ENCODE measurements at regions not wholly inside any gene's neighbourhood (a gene's known extent, or its start where the extent isn't known, plus 50 kb on each side); places are given as distances from the start of the nearest gene placed in this dataset.

DNA sequence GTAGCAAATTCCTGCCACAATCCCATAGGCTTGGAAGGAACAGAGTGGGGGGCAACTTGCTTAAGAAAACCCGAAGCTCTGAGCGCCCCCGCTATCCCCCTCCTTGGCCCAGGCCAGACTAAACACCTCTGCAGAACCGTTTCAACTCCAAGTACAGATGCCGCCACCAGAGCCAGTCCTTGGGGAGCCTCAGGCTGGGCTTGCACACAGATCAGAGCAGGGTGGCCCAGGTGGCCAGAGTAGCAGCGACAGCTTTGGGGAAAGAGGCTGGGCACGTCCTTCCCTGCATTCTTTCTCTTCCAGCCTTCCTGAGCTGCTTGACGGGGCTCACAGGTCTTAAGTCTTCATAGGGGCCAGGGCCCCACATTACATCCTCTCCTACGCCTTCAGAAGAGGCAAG, 181.6 kb upstream of the ZC3H12A start:
- no peaks in the 10 kb centered on the region for H4K20me1 ChIP-seq (ENCODE audit: insufficient read depth)
- H3F3A ChIP-seq (replicated peaks; ENCODE audit: insufficient read depth): no peaks in the 10 kb centered on the region
- no peak overlapping the region for H3K4me3 ChIP-seq (ENCODE audit: low read depth in 2 of 2, low read length in 1 of 2)
- H3K9me3 ChIP-seq: no peaks in the 10 kb centered on the region
- no peaks in the 10 kb centered on the region for H3K79me2 ChIP-seq (ENCODE audit: insufficient read depth)
- ChIA-PET CTCF (no interaction called here), POLR2A (no interaction called here)
- H2AFZ ChIP-seq (ENCODE audit: low read depth): no peak overlapping the region
- H3K4me2 ChIP-seq: no peak overlapping the region
- H3K27ac ChIP-seq (ENCODE audit: low read depth in 2 of 2, low read length in 1 of 2): no peak overlapping the region
- WGBS (ENCODE audit: low lambda C conversion rate): 18% methylated on average over 7 of the region's 9 CpGs
- no peaks in the 10 kb centered on the region for H3K9me2 ChIP-seq
- H3K27me3 ChIP-seq (ENCODE audit: insufficient read depth): no peaks in the 10 kb centered on the region
- no peaks in the 10 kb centered on the region for H3K36me3 ChIP-seq (replicated peaks in 1 of 2; ENCODE audit: control insufficient read depth in 1 of 2, insufficient read depth in 2 of 2, low read length in 1 of 2)
- H3K9ac ChIP-seq: no peak overlapping the region
- DNase-seq: no peak
- peaks cover 0 to 5% of the 10 kb centered on the region in 2 experiments; a peak in 1 of 4 replicates for H3K4me1 ChIP-seq (ENCODE audit: control insufficient read depth in 1 of 2, insufficient read depth in 2 of 2, low read depth in 1 of 2, low read length in 1 of 2)
- TF ChIP-seq RAD21 (IDR thresholded peaks at IDR 0.05; ENCODE audit: low read length): no peak
- TF ChIP-seq ELF1 (IDR thresholded peaks at IDR 0.05): no peak
- no peak for TF ChIP-seq CHD2 (IDR thresholded peaks at IDR 0.05; ENCODE audit: low read length, partially characterized antibody)
- no peak for TF ChIP-seq USF1 (IDR thresholded peaks at IDR 0.05; ENCODE audit: borderline replicate concordance, low read depth)
- TF ChIP-seq PBX3 (IDR thresholded peaks at IDR 0.05): no peak
- no peak for TF ChIP-seq SIN3A (IDR thresholded peaks at IDR 0.05; ENCODE audit: borderline replicate concordance, low read depth, low read length)
- no peak for TF ChIP-seq ZBTB33 (IDR thresholded peaks at IDR 0.05; ENCODE audit: borderline replicate concordance, low read depth)
- TF ChIP-seq EP300 (IDR thresholded peaks at IDR 0.05; ENCODE audit: borderline replicate concordance in 1 of 2, low read depth in 1 of 2, low read length in 1 of 2): no peak
- TF ChIP-seq NFIC (IDR thresholded peaks at IDR 0.05; ENCODE audit: borderline replicate concordance): no peak
- TF ChIP-seq USF2 (IDR thresholded peaks at IDR 0.05; ENCODE audit: borderline replicate concordance, low read depth, low read length): no peak
- no peak for TF ChIP-seq TAF1 (IDR thresholded peaks at IDR 0.05; ENCODE audit: borderline replicate concordance, low read depth, low read length)
- no peak for TF ChIP-seq FOXJ3 (CRISPR knock-in tag; IDR thresholded peaks at IDR 0.05)

DNA sequence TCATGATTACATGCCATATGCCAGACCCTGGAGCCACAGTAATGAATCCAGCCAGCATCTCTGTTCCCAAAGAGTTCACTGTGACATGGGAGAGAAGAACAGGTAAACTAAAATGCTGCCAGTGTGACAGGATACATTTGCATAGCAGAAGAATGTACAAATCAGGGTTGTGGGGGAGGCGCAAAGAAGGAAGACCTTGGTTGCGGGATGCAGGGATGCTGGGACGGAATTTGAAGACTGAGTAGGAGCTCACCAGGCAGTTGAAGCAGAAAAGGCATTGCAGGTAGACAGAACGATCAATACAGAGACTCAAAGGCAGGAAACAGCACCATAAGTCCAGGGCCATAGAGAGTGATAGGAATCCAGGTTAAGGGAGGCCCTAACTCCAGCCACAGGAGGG, 180.3 kb upstream of the ZC3H12A start:
- H3K4me3 ChIP-seq (ENCODE audit: low read depth in 2 of 2, low read length in 1 of 2): no peak overlapping the region
- no peak for TF ChIP-seq RXRA (IDR thresholded peaks at IDR 0.05; ENCODE audit: borderline replicate concordance, low read depth)
- TF ChIP-seq USF1 (IDR thresholded peaks at IDR 0.05; ENCODE audit: borderline replicate concordance, low read depth): no peak
- TF ChIP-seq TEAD4 (IDR thresholded peaks at IDR 0.05; ENCODE audit: borderline replicate concordance, insufficient read depth): no peak
- TF ChIP-seq ZBTB33 (IDR thresholded peaks at IDR 0.05; ENCODE audit: borderline replicate concordance, low read depth): no peak
- no peak for TF ChIP-seq RFX5 (IDR thresholded peaks at IDR 0.05; ENCODE audit: low read length)
- TF ChIP-seq ELF1 (IDR thresholded peaks at IDR 0.05): no peak
- no peak for TF ChIP-seq MEF2A (IDR thresholded peaks at IDR 0.05; ENCODE audit: borderline replicate concordance, low read depth)
- TF ChIP-seq FOSL2 (IDR thresholded peaks at IDR 0.05; ENCODE audit: borderline replicate concordance, low read depth): no peak
- no peak for TF ChIP-seq CHD2 (IDR thresholded peaks at IDR 0.05; ENCODE audit: low read length, partially characterized antibody)
- TF ChIP-seq EZH2phosphoT487 (IDR thresholded peaks at IDR 0.05; ENCODE audit: borderline replicate concordance, low read depth): no peak
- TF ChIP-seq SMC3 (IDR thresholded peaks at IDR 0.05; ENCODE audit: low read depth, low read length): no peak
- no peak for TF ChIP-seq TAF1 (IDR thresholded peaks at IDR 0.05; ENCODE audit: borderline replicate concordance, low read depth, low read length)

More for the DNA sequence above, 180.3 kb upstream of the ZC3H12A start:
- no peak overlapping the region for H3K4me2 ChIP-seq
- H3K9me2 ChIP-seq: no peaks in the 10 kb centered on the region
- no peak overlapping the region for H3K9ac ChIP-seq
- no peaks in the 10 kb centered on the region for H4K20me1 ChIP-seq (ENCODE audit: insufficient read depth)
- ChIA-PET CTCF (interaction anchor here (0.7 kb wide), 1 partner anchor 220 kb away, joined by 3 read pairs; no protein-coding TSS in a partner anchor), POLR2A (no interaction called here)
- H3K4me1 ChIP-seq (ENCODE audit: control insufficient read depth in 1 of 2, insufficient read depth in 2 of 2, low read depth in 1 of 2, low read length in 1 of 2): peaks cover 0 to 5% of the 10 kb centered on the region in 2 experiments; a peak in 1 of 4 replicates
- 51% methylated on average over 4 of the region's 4 CpGs for whole genome bisulfite sequencing (ENCODE audit: low lambda C conversion rate)
- no peaks in the 10 kb centered on the region for H3K79me2 ChIP-seq (ENCODE audit: insufficient read depth)
- H3K27me3 ChIP-seq (ENCODE audit: insufficient read depth): no peaks in the 10 kb centered on the region
- DNase-seq: no peak
- no peaks in the 10 kb centered on the region for H3K36me3 ChIP-seq (replicated peaks in 1 of 2; ENCODE audit: control insufficient read depth in 1 of 2, insufficient read depth in 2 of 2, low read length in 1 of 2)
- no peak overlapping the region for H3K27ac ChIP-seq (ENCODE audit: low read depth in 2 of 2, low read length in 1 of 2)
- H3F3A ChIP-seq (replicated peaks; ENCODE audit: insufficient read depth): no peaks in the 10 kb centered on the region
- no peak overlapping the region for H2AFZ ChIP-seq (ENCODE audit: low read depth)
- no peaks in the 10 kb centered on the region for H3K9me3 ChIP-seq

Data from SK-N-SH (cell line).